Stomach (tissue), 8 donors: ENCODE measurements at regions not wholly inside any gene's neighbourhood (a gene's known extent, or its start where the extent isn't known, plus 50 kb on each side); places are given as distances from the start of the nearest gene placed in this dataset.

ENCODE experiments used
- DNase-seq, 2 donors: peaks; one replicate each; pipeline versions ENCODE4 v3.0.0 to v3.0.0-alpha.2; 2013 to 2019
- H3K27ac ChIP-seq, 5 donors: fragments of 200-600 bp in 4 of 5; sonication (generic) in 4 of 5; one replicate each; pipeline ENCODE4 v1.5.1; 2013 to 2019; ENCODE audit warnings: mild to moderate bottlenecking in 1 of 5, moderate library complexity in 1 of 5
- H3K27me3 ChIP-seq, 3 donors: fragments of 200-600 bp; sonication (generic); one replicate each; pipeline ENCODE4 v1.5.1; 2017 to 2019; ENCODE audit warnings: mixed run types in 1 of 3
- H3K36me3 ChIP-seq, 4 donors: fragments of 200-600 bp; sonication (generic); 1 replicate in 3 of 4; 2 replicates in 1 of 4; pipeline ENCODE4 v1.5.1; 2016 to 2019
- H3K4me1 ChIP-seq, 4 donors: fragments of 200-600 bp; sonication (generic); one replicate each; pipeline ENCODE4 v1.5.1; 2016 to 2019
- H3K4me3 ChIP-seq, 4 donors: fragments of 200-600 bp; sonication (generic) in 3 of 4; one replicate each; pipeline ENCODE4 v1.5.1; 2016 to 2019; ENCODE audit warnings: mild to moderate bottlenecking in 1 of 4
- H3K9me3 ChIP-seq, 4 donors: fragments of 200-600 bp; sonication (generic); one replicate each; pipeline ENCODE4 v1.5.1; 2016 to 2019
- EP300 ChIP-seq: sonication (generic); formaldehyde crosslinking; IDR thresholded peaks from one replicate; pipeline ENCODE4 v1.6.1; 2017; ENCODE audit warnings: antibody characterized with exemption
- POLR2A ChIP-seq, 4 donors: fragments of 450-650 bp; IDR thresholded peaks; one replicate each; pipeline ENCODE4 v1.6.1; 2016; ENCODE audit warnings: antibody characterized with exemption in 4 of 4, control low read depth in 2 of 4, mild to moderate bottlenecking in 1 of 4, moderate library complexity in 1 of 4
- POLR2AphosphoS5 ChIP-seq, 3 donors: sonication (generic); formaldehyde crosslinking; IDR thresholded peaks; one replicate each; pipeline ENCODE4 v1.6.1; 2016; ENCODE audit warnings: antibody characterized with exemption in 3 of 3
- WGBS, 5 donors: extraction: QIAGEN DNeasy Blood & Tissue Kit in 3 of 5; methylation state at CpG; one replicate each; pipeline versions ENCODE4 v1.1.5 to v1.1.7; 2013 to 2018; 5-methylcytosine and 5-hydroxymethylcytosine counted together
- intact Hi-C: fragments of 100-400 bp; cut with DNase I; formaldehyde crosslinking; loops from one replicate; pipeline ENCODE4 v1.15.1; 2023; ENCODE audit warnings: low total_unique reads
- TF ChIP-seq, protein P1 (sequence below), 7 experiments: fragments of 450-650 bp in 4 of 7; fragments of 200-600 bp in 3 of 7; sonication (generic) in 3 of 7; IDR thresholded peaks; one replicate each; pipeline ENCODE4 v1.5.1; 2016 to 2019; ENCODE audit warnings: antibody characterized with exemption in 7 of 7, control low read depth in 2 of 7, mild to moderate bottlenecking in 1 of 7
- donor health status: healthy with polysubstance abuse.
- donor health status: Bipolar disorder and iron deficiency.
- donor health status: healthy.

GRCh38 chr14:29462321-29462720 lies 465.3 kb downstream of the PRKD1 start:
- peak in 1 of 2 donors; percentile 10 for DNase-seq
- peaks cover 0 to 27% (median 0%) of the 10 kb centered on the region in 3 donors for H3K27me3 ChIP-seq

DNA sequence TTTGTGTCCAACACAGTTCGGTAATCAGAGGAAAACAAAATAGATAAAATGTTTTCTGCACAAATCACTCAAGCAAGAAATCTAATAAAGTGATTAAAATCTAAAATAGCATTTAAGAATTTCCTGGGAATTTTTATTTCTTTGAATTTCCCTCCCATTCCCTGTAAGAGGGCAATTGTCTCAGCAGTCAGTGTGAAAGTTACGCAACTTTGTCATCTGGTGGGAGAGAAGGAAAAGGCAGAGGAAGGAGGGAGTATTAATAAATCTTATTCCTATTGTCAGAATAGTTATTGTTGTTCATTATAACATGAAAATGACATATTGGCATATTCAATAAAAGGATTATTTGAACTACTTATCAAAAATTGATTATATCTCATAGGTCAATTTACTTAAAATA lies 464.9 kb downstream of the PRKD1 start:
- WGBS, 5 donors = 84 to 93% (median 91%) methylated on average over 2 of the region's 2 CpGs
- no peak for DNase-seq
- intact Hi-C loops = no loop called here
- no peak overlapping the region for H3K4me3 ChIP-seq
- no peaks in the 10 kb centered on the region for H3K36me3 ChIP-seq
- no peak overlapping the region for H3K27ac ChIP-seq
- TF ChIP-seq POLR2AphosphoS5 (IDR thresholded peaks at IDR 0.05) = no peak
- TF ChIP-seq POLR2A (IDR thresholded peaks at IDR 0.05) = no peak
- TF ChIP-seq, protein P1, sequence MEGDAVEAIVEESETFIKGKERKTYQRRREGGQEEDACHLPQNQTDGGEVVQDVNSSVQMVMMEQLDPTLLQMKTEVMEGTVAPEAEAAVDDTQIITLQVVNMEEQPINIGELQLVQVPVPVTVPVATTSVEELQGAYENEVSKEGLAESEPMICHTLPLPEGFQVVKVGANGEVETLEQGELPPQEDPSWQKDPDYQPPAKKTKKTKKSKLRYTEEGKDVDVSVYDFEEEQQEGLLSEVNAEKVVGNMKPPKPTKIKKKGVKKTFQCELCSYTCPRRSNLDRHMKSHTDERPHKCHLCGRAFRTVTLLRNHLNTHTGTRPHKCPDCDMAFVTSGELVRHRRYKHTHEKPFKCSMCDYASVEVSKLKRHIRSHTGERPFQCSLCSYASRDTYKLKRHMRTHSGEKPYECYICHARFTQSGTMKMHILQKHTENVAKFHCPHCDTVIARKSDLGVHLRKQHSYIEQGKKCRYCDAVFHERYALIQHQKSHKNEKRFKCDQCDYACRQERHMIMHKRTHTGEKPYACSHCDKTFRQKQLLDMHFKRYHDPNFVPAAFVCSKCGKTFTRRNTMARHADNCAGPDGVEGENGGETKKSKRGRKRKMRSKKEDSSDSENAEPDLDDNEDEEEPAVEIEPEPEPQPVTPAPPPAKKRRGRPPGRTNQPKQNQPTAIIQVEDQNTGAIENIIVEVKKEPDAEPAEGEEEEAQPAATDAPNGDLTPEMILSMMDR (IDR thresholded peaks at IDR 0.05) = no peak
- TF ChIP-seq EP300 = no peak
- no peaks in the 10 kb centered on the region for H3K9me3 ChIP-seq
- peaks cover 0 to 27% (median 0%) of the 10 kb centered on the region in 3 donors for H3K27me3 ChIP-seq
- no peaks in the 10 kb centered on the region for H3K4me1 ChIP-seq

More at GRCh38 chr14:29462321-29462720, 465.3 kb downstream of the PRKD1 start:
- Histone ChIP-seq H3K27ac (no peak overlapping the region), H3K4me3 (no peak overlapping the region), H3K9me3 (no peaks in the 10 kb centered on the region), H3K4me1 (no peaks in the 10 kb centered on the region), H3K36me3 (no peaks in the 10 kb centered on the region)
- 77 to 84% (median 83%) methylated on average over 1 of the region's 1 CpG for WGBS, 5 donors
- intact Hi-C loops = no loop called here
- TF ChIP-seq POLR2AphosphoS5 (IDR thresholded peaks at IDR 0.05) (no peak), EP300 (no peak), POLR2A (IDR thresholded peaks at IDR 0.05) (no peak)
- TF ChIP-seq, protein P1 (IDR thresholded peaks at IDR 0.05) = no peak

DNA sequence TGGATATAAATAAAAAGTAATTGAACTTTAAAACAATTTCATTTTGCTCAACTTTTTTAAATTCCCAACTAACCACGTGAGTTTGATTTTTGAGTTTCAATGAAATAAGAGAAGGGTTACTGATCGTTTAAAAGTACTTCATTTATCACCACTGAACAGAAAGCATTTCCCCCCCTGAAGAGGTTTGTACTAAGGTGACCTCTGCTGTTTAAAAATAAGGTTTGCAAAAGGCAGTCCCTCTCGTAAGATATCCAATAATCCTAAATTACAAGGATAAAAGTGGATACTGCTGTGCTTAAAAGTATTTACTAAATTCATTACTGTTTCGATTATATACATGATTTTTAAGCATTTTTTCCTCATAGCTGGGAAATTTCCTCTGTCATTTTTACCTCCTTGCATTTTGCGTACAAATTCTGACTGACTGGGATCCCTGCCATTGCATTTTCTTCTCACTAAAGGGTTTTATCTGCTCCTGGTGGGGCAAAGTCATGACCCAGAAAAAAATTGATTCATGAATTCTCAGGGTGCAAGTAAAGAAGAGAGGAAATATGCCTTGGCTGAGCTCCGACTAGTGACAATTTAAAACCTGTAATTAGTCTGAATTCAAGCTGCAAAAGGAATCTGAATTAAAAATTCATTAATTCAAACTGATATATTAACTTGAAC lies 463.8 kb downstream of the PRKD1 start:
- Histone ChIP-seq H3K9me3 (no peaks in the 10 kb centered on the region), H3K4me3 (no peak overlapping the region), H3K4me1 (no peaks in the 10 kb centered on the region), H3K27ac (no peak overlapping the region), H3K27me3 (peaks cover 0 to 27% (median 0%) of the 10 kb centered on the region in 3 donors), H3K36me3 (no peaks in the 10 kb centered on the region)
- no peak for DNase-seq
- intact Hi-C loops = no loop called here
- 27 to 39% (median 33%) methylated on average over 6 of the region's 6 CpGs for WGBS, 5 donors
- TF ChIP-seq, protein P1 (IDR thresholded peaks at IDR 0.05) = no peak
- TF ChIP-seq EP300 = no peak

DNA sequence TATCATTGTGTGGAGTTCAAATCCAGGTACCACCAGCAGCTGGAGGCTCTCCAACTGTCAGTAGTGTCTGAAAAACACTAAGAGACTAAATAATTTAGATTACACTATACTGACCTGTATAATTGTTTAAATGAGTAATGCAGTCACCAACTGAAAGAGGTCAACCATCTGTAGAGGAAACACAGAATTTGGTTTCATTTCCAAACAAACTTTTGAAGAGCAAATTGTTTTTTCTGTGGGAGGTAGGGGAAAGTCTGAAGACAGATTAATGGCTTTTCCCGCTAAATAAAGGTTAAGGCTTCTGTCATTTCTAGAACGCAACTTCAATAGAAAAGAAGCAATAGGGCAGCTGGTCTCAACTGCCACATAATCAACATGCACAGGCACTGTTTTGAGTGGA lies 462.6 kb downstream of the PRKD1 start:
- 38 to 60% (median 39%) methylated on average over 2 of the region's 2 CpGs for WGBS, 5 donors
- H3K4me1 ChIP-seq = no peaks in the 10 kb centered on the region
- no peak overlapping the region for H3K4me3 ChIP-seq
- no peak overlapping the region for H3K27ac ChIP-seq
- no peaks in the 10 kb centered on the region for H3K36me3 ChIP-seq
- DNase-seq = no peak
- intact Hi-C loops = no loop called here
- H3K27me3 ChIP-seq = peaks cover 0 to 22% (median 0%) of the 10 kb centered on the region in 3 donors
- H3K9me3 ChIP-seq = no peaks in the 10 kb centered on the region
- no peak for TF ChIP-seq POLR2AphosphoS5 (IDR thresholded peaks at IDR 0.05)
- no peak for TF ChIP-seq EP300
- TF ChIP-seq, protein P1 (IDR thresholded peaks at IDR 0.05) = no peak
- no peak for TF ChIP-seq POLR2A (IDR thresholded peaks at IDR 0.05)
